Choroid plexus epithelial cell (primary cell): ENCODE measurements at regions not wholly inside any gene's neighbourhood (a gene's known extent, or its start where the extent isn't known, plus 50 kb on each side); places are given as distances from the start of the nearest gene placed in this dataset.
"Not testable (repeated sequence)": the region's sequence is repeated elsewhere in the genome, so short reads cannot be mapped to it uniquely, and the experiment has no call there.

ENCODE experiments used
- DNase-seq: peaks from one replicate; pipeline ENCODE4 v3.0.0-alpha.2; 2010; ENCODE audit warnings: low read depth
- H3K4me3 ChIP-seq: 2 replicates; pipeline ENCODE4 v1.5.1; 2011; ENCODE audit warnings: low read depth, mild to moderate bottlenecking, control low read depth, low read length, moderate library complexity
- CTCF ChIP-seq: conservative IDR thresholded peaks from 2 replicates; pipeline ENCODE4 v1.5.1; 2011; ENCODE audit warnings: low read depth, mild to moderate bottlenecking, control low read depth, inconsistent platforms, low read length, moderate library complexity

GRCh38 chr14:28953973-28954372 lies 187.4 kb downstream of the FOXG1 start:
- TF ChIP-seq CTCF: no peak
- no peak for DNase-seq
- H3K4me3 ChIP-seq: no peak overlapping the region

GRCh38 chr14:28966416-28967233 lies 200.0 kb downstream of the FOXG1 start:
- no peak for DNase-seq
- H3K4me3 ChIP-seq: no peak overlapping the region
- TF ChIP-seq CTCF: no peak

- H3K4me3 ChIP-seq: no peak overlapping the region
- TF ChIP-seq CTCF: no peak
Measured at GRCh38 chr14:28975084-28975483, 208.5 kb downstream of the FOXG1 start.

GRCh38 chr14:28982228-28982627 lies 215.6 kb downstream of the FOXG1 start:
- no peak for DNase-seq
- H3K4me3 ChIP-seq: no peak overlapping the region
- no peak for TF ChIP-seq CTCF

More at GRCh38 chr14:28975084-28975483, 208.5 kb downstream of the FOXG1 start:
- peak; percentile 1 for DNase-seq

- no peak for TF ChIP-seq CTCF
- no peak for DNase-seq
- H3K4me3 ChIP-seq: no peak overlapping the region
Measured at GRCh38 chr14:28983279-28983678, 216.7 kb downstream of the FOXG1 start.

GRCh38 chr14:28987516-28987915 lies 220.9 kb downstream of the FOXG1 start:
- DNase-seq: peak; percentile 16
- no peak for TF ChIP-seq CTCF
- H3K4me3 ChIP-seq: no peak overlapping the region

GRCh38 chr14:28997196-28997595 lies 230.6 kb downstream of the FOXG1 start:
- not testable (repeated sequence) for DNase-seq, H3K4me3 ChIP-seq
